ENCODE measurements at regions not wholly inside any gene's neighbourhood (a gene's known extent, or its start where the extent isn't known, plus 50 kb on each side); places are given as distances from the start of the nearest gene placed in this dataset.
"Not testable (repeated sequence)": the region's sequence is repeated elsewhere in the genome, so short reads cannot be mapped to it uniquely, and the experiment has no call there.

- TF ChIP-seq CTCF (IDR thresholded peaks at IDR 0.05; ENCODE audit: low read length, missing control alignments) = no peak
- no peak for DNase-seq (ENCODE audit: low read depth)
- H3K4me3 ChIP-seq (replicated peaks; ENCODE audit: low read depth, low read length) = no peak overlapping the region
Measured at GRCh38 chr2:114123925-114124324, 234.0 kb downstream of the ACTR3 start.

- TF ChIP-seq CTCF (IDR thresholded peaks at IDR 0.05; ENCODE audit: low read length, missing control alignments) = no peak
- DNase-seq (ENCODE audit: low read depth) = no peak
- no peak overlapping the region for H3K4me3 ChIP-seq (replicated peaks; ENCODE audit: low read depth, low read length)
Measured at GRCh38 chr2:114127372-114127771, 237.5 kb downstream of the ACTR3 start.

- no peak for DNase-seq (ENCODE audit: low read depth)
- no peak for TF ChIP-seq CTCF (IDR thresholded peaks at IDR 0.05; ENCODE audit: low read length, missing control alignments)
- H3K4me3 ChIP-seq (replicated peaks; ENCODE audit: low read depth, low read length) = no peak overlapping the region
Measured at GRCh38 chr2:114128263-114128662, 238.4 kb downstream of the ACTR3 start.

- H3K4me3 ChIP-seq (replicated peaks; ENCODE audit: low read depth, low read length) = no peak overlapping the region
- no peak for TF ChIP-seq CTCF (IDR thresholded peaks at IDR 0.05; ENCODE audit: low read length, missing control alignments)
Measured at GRCh38 chr2:114128725-114129124, 238.8 kb downstream of the ACTR3 start.

GRCh38 chr2:114132050-114132449, 242.2 kb downstream of the ACTR3 start:
- not testable (repeated sequence) for H3K4me3 ChIP-seq (replicated peaks; ENCODE audit: low read depth, low read length); DNase-seq (ENCODE audit: low read depth)

More at GRCh38 chr2:114128725-114129124, 238.8 kb downstream of the ACTR3 start:
- no peak for DNase-seq (ENCODE audit: low read depth)

- no peak for DNase-seq (ENCODE audit: low read depth)
- TF ChIP-seq CTCF (IDR thresholded peaks at IDR 0.05; ENCODE audit: low read length, missing control alignments) = no peak
- H3K4me3 ChIP-seq (replicated peaks; ENCODE audit: low read depth, low read length) = no peak overlapping the region
Measured at GRCh38 chr2:114134146-114134545, 244.3 kb downstream of the ACTR3 start.

- no peak for DNase-seq (ENCODE audit: low read depth)
- TF ChIP-seq CTCF (IDR thresholded peaks at IDR 0.05; ENCODE audit: low read length, missing control alignments) = no peak
- no peak overlapping the region for H3K4me3 ChIP-seq (replicated peaks; ENCODE audit: low read depth, low read length)
Measured at GRCh38 chr2:114139542-114139941, 249.7 kb downstream of the ACTR3 start.
